ENCODE measurements at regions not wholly inside any gene's neighbourhood (a gene's known extent, or its start where the extent isn't known, plus 50 kb on each side); places are given as distances from the start of the nearest gene placed in this dataset.

DNA sequence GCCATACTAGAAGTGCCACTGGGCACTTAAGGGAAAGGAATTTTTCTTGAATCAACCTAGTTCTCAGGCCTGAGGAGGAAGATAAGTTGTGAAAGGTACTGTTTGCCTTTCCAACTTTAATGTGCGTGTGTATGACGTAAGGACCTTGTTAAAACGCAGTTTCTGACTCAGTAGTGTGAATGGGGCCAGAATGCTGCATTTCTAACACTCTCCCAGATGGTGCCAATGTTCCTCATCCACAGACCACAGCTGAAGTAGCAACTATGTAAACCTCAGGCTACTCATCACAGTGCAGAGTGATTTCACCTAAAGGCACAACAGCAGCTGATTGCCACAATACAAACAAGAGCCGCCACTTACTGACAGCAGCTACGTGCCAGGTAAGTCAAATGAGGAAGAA lies 103.6 kb downstream of the OTOL1 start:
- Histone ChIP-seq H3K9me3 (no peaks in the 10 kb centered on the region), H3K36me3 (ENCODE audit: control insufficient read depth, insufficient read depth, low read length) (no peaks in the 10 kb centered on the region), H3K27me3 (replicated peaks; ENCODE audit: control insufficient read depth, insufficient read depth, low read length) (no peaks in the 10 kb centered on the region), H3K4me1 (no peaks in the 10 kb centered on the region), H3K4me3 (ENCODE audit: low read depth, low read length) (no peak overlapping the region)
- Mint-ChIP-seq H3K36me3 (ENCODE audit: insufficient read depth, unreplicated experiment) (no peaks in the 10 kb centered on the region), H3K4me3 (ENCODE audit: unreplicated experiment) (no peak overlapping the region), H3K27ac (ENCODE audit: unreplicated experiment) (no peak overlapping the region), H3K4me1 (ENCODE audit: low read depth, unreplicated experiment) (no peaks in the 10 kb centered on the region), H3K27me3 (ENCODE audit: insufficient read depth, unreplicated experiment) (peaks cover 2% of the 10 kb centered on the region), H3K9me3 (ENCODE audit: unreplicated experiment) (no peaks in the 10 kb centered on the region)
- BruUV-seq (replicated peaks): no TSS peak
- TF ChIP-seq, protein P1, sequence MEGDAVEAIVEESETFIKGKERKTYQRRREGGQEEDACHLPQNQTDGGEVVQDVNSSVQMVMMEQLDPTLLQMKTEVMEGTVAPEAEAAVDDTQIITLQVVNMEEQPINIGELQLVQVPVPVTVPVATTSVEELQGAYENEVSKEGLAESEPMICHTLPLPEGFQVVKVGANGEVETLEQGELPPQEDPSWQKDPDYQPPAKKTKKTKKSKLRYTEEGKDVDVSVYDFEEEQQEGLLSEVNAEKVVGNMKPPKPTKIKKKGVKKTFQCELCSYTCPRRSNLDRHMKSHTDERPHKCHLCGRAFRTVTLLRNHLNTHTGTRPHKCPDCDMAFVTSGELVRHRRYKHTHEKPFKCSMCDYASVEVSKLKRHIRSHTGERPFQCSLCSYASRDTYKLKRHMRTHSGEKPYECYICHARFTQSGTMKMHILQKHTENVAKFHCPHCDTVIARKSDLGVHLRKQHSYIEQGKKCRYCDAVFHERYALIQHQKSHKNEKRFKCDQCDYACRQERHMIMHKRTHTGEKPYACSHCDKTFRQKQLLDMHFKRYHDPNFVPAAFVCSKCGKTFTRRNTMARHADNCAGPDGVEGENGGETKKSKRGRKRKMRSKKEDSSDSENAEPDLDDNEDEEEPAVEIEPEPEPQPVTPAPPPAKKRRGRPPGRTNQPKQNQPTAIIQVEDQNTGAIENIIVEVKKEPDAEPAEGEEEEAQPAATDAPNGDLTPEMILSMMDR (IDR thresholded peaks at IDR 0.05; ENCODE audit: insufficient read depth in 1 of 2, low read depth in 1 of 2, low read length in 1 of 2, severe bottlenecking in 1 of 2, unreplicated experiment in 1 of 2): no peak
- ChIA-PET CTCF (no interaction called here), POLR2A (no interaction called here)
- no peak for DNase-seq
- intact Hi-C loops (cut with micrococcal nuclease; ENCODE audit: unreplicated experiment): no loop called here

DNA sequence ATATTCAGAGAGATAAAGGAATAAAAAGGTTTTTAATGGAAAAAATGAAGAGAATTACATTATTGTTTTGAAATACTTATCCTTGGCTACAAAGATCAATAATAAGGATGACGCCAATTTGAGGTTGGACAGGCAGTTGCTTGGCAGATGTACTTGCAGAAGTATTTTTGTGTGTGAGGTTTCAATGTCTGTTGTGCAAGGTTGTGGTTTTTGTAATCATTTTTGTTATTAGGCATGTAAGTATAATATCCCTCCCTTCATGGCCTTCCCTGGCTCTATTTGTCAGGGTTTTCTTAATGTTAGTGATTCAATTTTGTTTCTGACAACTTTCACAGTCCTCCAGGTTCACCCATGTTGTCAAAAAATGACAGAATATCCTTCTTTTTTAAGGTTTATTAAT lies 105.9 kb downstream of the OTOL1 start:
- no peak overlapping the region for H3K4me3 ChIP-seq (ENCODE audit: low read depth, low read length)
- ChIA-PET CTCF (no interaction called here), POLR2A (no interaction called here)
- intact Hi-C loops (cut with micrococcal nuclease; ENCODE audit: unreplicated experiment): no loop called here
- no peaks in the 10 kb centered on the region for H3K27me3 ChIP-seq (replicated peaks; ENCODE audit: control insufficient read depth, insufficient read depth, low read length)
- Mint-ChIP-seq H3K36me3 (ENCODE audit: insufficient read depth, unreplicated experiment) (no peaks in the 10 kb centered on the region), H3K27ac (ENCODE audit: unreplicated experiment) (no peak overlapping the region), H3K4me3 (ENCODE audit: unreplicated experiment) (no peak overlapping the region), H3K27me3 (ENCODE audit: insufficient read depth, unreplicated experiment) (peaks cover 2% of the 10 kb centered on the region), H3K4me1 (ENCODE audit: low read depth, unreplicated experiment) (no peaks in the 10 kb centered on the region), H3K9me3 (ENCODE audit: unreplicated experiment) (no peaks in the 10 kb centered on the region)
- TF ChIP-seq, protein P1 (IDR thresholded peaks at IDR 0.05; ENCODE audit: insufficient read depth in 1 of 2, low read depth in 1 of 2, low read length in 1 of 2, severe bottlenecking in 1 of 2, unreplicated experiment in 1 of 2): no peak
- no peaks in the 10 kb centered on the region for H3K9me3 ChIP-seq
- DNase-seq: no peak
- H3K4me1 ChIP-seq: no peaks in the 10 kb centered on the region
- BruUV-seq (replicated peaks): no TSS peak
- no peaks in the 10 kb centered on the region for H3K36me3 ChIP-seq (ENCODE audit: control insufficient read depth, insufficient read depth, low read length)

DNA sequence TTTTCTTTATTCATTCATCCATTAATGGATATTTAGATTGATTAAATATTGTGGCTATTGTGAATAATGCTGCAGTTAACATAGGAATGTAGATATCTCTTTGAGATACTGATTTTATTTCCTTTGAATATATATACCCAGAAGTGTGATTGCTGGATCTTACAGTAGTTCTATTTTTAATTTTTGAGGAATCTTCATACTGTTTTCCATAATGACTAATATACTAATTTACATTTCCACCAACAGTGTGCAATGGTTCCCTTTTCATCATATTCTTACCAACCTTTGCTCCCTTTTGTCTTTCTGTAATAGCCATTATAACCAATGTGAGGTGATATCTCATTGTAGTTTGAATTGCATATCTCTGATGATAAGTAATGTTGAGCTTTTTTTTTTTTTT lies 106.3 kb downstream of the OTOL1 start:
- no peak overlapping the region for H3K4me3 Mint-ChIP-seq (ENCODE audit: unreplicated experiment)
- CTCF ChIA-PET: no interaction called here
- POLR2A ChIA-PET: no interaction called here

More for the DNA sequence above, 106.3 kb downstream of the OTOL1 start:
- intact Hi-C loops (cut with micrococcal nuclease; ENCODE audit: unreplicated experiment): no loop called here
- H3K27me3 ChIP-seq (replicated peaks; ENCODE audit: control insufficient read depth, insufficient read depth, low read length): no peaks in the 10 kb centered on the region
- Mint-ChIP-seq H3K27me3 (ENCODE audit: insufficient read depth, unreplicated experiment) (peaks cover 2% of the 10 kb centered on the region), H3K27ac (ENCODE audit: unreplicated experiment) (no peak overlapping the region), H3K9me3 (ENCODE audit: unreplicated experiment) (no peaks in the 10 kb centered on the region), H3K36me3 (ENCODE audit: insufficient read depth, unreplicated experiment) (no peaks in the 10 kb centered on the region), H3K4me1 (ENCODE audit: low read depth, unreplicated experiment) (no peaks in the 10 kb centered on the region)
- BruUV-seq (replicated peaks): no TSS peak
- H3K4me1 ChIP-seq: no peaks in the 10 kb centered on the region
- H3K4me3 ChIP-seq (ENCODE audit: low read depth, low read length): no peak overlapping the region
- H3K9me3 ChIP-seq: no peaks in the 10 kb centered on the region
- TF ChIP-seq, protein P1 (IDR thresholded peaks at IDR 0.05; ENCODE audit: insufficient read depth in 1 of 2, low read depth in 1 of 2, low read length in 1 of 2, severe bottlenecking in 1 of 2, unreplicated experiment in 1 of 2): no peak
- H3K36me3 ChIP-seq (ENCODE audit: control insufficient read depth, insufficient read depth, low read length): no peaks in the 10 kb centered on the region
- no peak for DNase-seq
